ENCODE measurements at regions not wholly inside any gene's neighbourhood (a gene's known extent, or its start where the extent isn't known, plus 50 kb on each side); places are given as distances from the start of the nearest gene placed in this dataset.

- Mint-ChIP-seq H3K4me3 (no peak overlapping the region), H3K36me3 (no peaks in the 10 kb centered on the region), H3K27me3 (ENCODE audit: low read depth) (peaks cover 60% of the 10 kb centered on the region), H3K27ac (no peak overlapping the region), H3K4me1 (no peaks in the 10 kb centered on the region), H3K9me3 (peaks cover 6% of the 10 kb centered on the region)
- no peak for DNase-seq (ENCODE audit: low spot score in 2 of 2, unreplicated experiment in 2 of 2)
- TF ChIP-seq CTCF (IDR thresholded peaks at IDR 0.05; ENCODE audit: unreplicated experiment) = no peak
Measured at GRCh38 chr19:29285187-29285687, 72.3 kb upstream of the UQCRFS1 start.

- H3K9me3 Mint-ChIP-seq = no peaks in the 10 kb centered on the region
- peak in 1 of 2 experiments; percentile 45 for DNase-seq (ENCODE audit: low spot score in 2 of 2, unreplicated experiment in 2 of 2)
- no peak for TF ChIP-seq CTCF (IDR thresholded peaks at IDR 0.05; ENCODE audit: unreplicated experiment)
- H3K27me3 Mint-ChIP-seq (ENCODE audit: low read depth) = peaks cover 57% of the 10 kb centered on the region
- no peaks in the 10 kb centered on the region for H3K36me3 Mint-ChIP-seq
- H3K4me3 Mint-ChIP-seq = no peak overlapping the region
- no peak overlapping the region for H3K27ac Mint-ChIP-seq
- H3K4me1 Mint-ChIP-seq = no peaks in the 10 kb centered on the region
Measured at GRCh38 chr19:29285878-29286277, 72.9 kb upstream of the UQCRFS1 start.

GRCh38 chr19:29287061-29287460 lies 74.1 kb upstream of the UQCRFS1 start:
- Mint-ChIP-seq H3K27ac (no peak overlapping the region), H3K36me3 (no peaks in the 10 kb centered on the region), H3K27me3 (ENCODE audit: low read depth) (peaks cover 63% of the 10 kb centered on the region), H3K4me3 (no peak overlapping the region), H3K4me1 (no peaks in the 10 kb centered on the region), H3K9me3 (no peaks in the 10 kb centered on the region)
- TF ChIP-seq CTCF (IDR thresholded peaks at IDR 0.05; ENCODE audit: unreplicated experiment) = no peak
- no peak for DNase-seq (ENCODE audit: low spot score in 2 of 2, unreplicated experiment in 2 of 2)

GRCh38 chr19:29288256-29288655 lies 75.3 kb upstream of the UQCRFS1 start:
- Mint-ChIP-seq H3K9me3 (no peaks in the 10 kb centered on the region), H3K27me3 (ENCODE audit: low read depth) (peaks cover 55% of the 10 kb centered on the region), H3K4me3 (no peak overlapping the region), H3K36me3 (no peaks in the 10 kb centered on the region), H3K4me1 (no peaks in the 10 kb centered on the region), H3K27ac (no peak overlapping the region)
- TF ChIP-seq CTCF (IDR thresholded peaks at IDR 0.05; ENCODE audit: unreplicated experiment) = no peak
- no peak for DNase-seq (ENCODE audit: low spot score in 2 of 2, unreplicated experiment in 2 of 2)

- Mint-ChIP-seq H3K9me3 (no peaks in the 10 kb centered on the region), H3K4me1 (no peaks in the 10 kb centered on the region), H3K36me3 (no peaks in the 10 kb centered on the region), H3K27ac (no peak overlapping the region), H3K4me3 (no peak overlapping the region), H3K27me3 (ENCODE audit: low read depth) (peaks cover 52% of the 10 kb centered on the region)
- TF ChIP-seq CTCF (IDR thresholded peaks at IDR 0.05; ENCODE audit: unreplicated experiment) = no peak
- DNase-seq (ENCODE audit: low spot score in 2 of 2, unreplicated experiment in 2 of 2) = no peak
Measured at GRCh38 chr19:29289020-29289419, 76.1 kb upstream of the UQCRFS1 start.

- TF ChIP-seq CTCF (IDR thresholded peaks at IDR 0.05; ENCODE audit: unreplicated experiment) = no peak
- H3K9me3 Mint-ChIP-seq = no peaks in the 10 kb centered on the region
- peaks cover 46% of the 10 kb centered on the region for H3K27me3 Mint-ChIP-seq (ENCODE audit: low read depth)
- no peaks in the 10 kb centered on the region for H3K4me1 Mint-ChIP-seq
- DNase-seq (ENCODE audit: low spot score in 2 of 2, unreplicated experiment in 2 of 2) = no peak
- no peak overlapping the region for H3K27ac Mint-ChIP-seq
- H3K36me3 Mint-ChIP-seq = no peaks in the 10 kb centered on the region
- no peak overlapping the region for H3K4me3 Mint-ChIP-seq
Measured at GRCh38 chr19:29290853-29291252, 77.9 kb upstream of the UQCRFS1 start.
